Activated T-helper 1 cell treated with anti-CD3 and anti-CD28 coated beads, Interleukin-2, amount 50 U/mL, for 16 hours (primary cell): ENCODE measurements at regions not wholly inside any gene's neighbourhood (a gene's known extent, or its start where the extent isn't known, plus 50 kb on each side); places are given as distances from the start of the nearest gene placed in this dataset.

Experiments used
- DNase-seq, 2 donors: peaks; one replicate each; pipeline ENCODE4 v3.0.0-alpha.2; 2020; ENCODE audit warnings: low read depth in 1 of 2, low spot score in 1 of 2

GRCh38 chr9:105828171-105828570, 133.8 kb downstream of the TMEM38B start:
- DNase-seq: no peak

- DNase-seq: no peak
Observed at GRCh38 chr9:105828596-105829213, 134.4 kb downstream of the TMEM38B start.

DNA sequence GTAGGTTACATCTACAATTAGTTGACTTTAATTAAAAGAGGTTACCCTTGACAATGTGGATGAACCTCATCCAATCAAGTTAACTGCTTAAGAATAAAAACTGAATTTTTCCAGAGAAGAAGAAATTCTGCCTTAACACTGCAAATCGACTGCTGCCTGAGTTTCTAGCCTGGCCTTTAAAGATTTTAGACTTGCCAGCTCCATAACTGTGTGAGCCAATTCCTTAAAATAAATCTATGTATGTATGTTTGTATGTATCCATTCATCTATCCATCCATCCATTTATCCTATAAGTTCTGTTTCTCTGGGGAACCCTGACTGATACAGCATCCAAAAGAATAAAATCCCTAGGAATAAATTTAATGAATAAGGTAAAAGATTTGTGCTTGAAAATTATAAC, 136.1 kb downstream of the TMEM38B start:
- DNase-seq: no peak

GRCh38 chr9:105832096-105832710, 137.9 kb downstream of the TMEM38B start:
- no peak for DNase-seq

GRCh38 chr9:105833271-105833975, 139.1 kb downstream of the TMEM38B start:
- DNase-seq: no peak

DNA sequence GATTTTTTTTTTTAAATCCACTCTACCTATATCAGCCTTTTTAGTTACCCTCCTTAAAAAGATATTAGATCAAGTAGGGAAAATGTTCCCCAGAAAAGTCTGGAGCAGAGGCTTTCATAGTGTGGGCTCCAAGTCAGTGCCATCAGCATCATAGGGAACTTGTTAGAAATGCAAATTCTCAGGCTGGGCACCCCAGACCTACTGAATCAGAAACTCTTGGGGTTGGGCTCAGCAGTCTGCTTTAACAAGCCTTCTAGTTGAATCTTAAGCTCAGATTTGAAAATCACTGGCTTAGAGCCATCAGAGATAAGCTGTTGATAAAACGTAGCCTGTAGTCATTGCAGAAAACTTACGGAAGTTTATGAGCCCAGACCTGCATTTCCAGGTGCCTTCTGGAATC, 140.1 kb downstream of the TMEM38B start:
- DNase-seq: no peak

GRCh38 chr9:105835721-105836120, 141.4 kb downstream of the TMEM38B start:
- DNase-seq: no peak

- DNase-seq: no peak
Observed at GRCh38 chr9:105836936-105837660, 142.8 kb downstream of the TMEM38B start.

DNA sequence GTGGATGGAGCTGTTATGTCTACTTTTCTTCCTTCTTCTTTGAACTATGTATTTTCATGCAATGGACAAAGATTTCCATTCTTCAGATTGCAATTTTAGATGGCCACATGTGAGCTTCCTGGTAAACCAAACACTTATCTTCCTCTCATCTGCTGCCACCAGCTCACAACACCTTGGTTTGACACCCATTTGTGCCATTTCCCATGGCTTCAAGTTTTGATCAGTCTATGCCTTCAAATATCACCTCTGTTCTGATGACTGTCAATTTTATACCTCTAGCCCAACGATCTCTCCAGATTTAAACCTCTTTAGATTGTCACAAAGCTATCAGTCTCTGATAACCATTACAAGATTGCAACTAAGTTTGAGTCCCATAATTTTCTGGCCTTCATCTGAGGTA, 147.2 kb downstream of the TMEM38B start:
- DNase-seq: no peak

- DNase-seq: no peak
Observed at GRCh38 chr9:105842023-105842644, 147.8 kb downstream of the TMEM38B start.

DNA sequence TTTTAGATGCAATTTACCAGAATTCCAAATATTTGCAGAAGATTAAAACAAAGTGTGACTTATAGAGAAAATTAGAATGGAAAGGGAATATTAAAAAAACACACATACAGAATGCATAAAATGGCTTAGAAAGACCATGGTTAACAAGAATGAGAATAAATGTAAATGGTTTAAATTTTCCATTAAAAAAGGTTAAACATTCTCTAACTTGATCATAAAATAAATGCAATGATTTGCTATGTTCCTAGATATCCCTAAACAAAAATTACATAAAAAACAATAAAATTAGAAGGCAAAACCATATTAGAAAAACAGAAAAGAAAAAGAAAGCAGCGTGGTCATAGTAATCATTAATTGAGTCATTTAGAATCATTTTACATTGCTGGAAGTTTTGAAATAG, 152.5 kb downstream of the TMEM38B start:
- no peak for DNase-seq

DNA sequence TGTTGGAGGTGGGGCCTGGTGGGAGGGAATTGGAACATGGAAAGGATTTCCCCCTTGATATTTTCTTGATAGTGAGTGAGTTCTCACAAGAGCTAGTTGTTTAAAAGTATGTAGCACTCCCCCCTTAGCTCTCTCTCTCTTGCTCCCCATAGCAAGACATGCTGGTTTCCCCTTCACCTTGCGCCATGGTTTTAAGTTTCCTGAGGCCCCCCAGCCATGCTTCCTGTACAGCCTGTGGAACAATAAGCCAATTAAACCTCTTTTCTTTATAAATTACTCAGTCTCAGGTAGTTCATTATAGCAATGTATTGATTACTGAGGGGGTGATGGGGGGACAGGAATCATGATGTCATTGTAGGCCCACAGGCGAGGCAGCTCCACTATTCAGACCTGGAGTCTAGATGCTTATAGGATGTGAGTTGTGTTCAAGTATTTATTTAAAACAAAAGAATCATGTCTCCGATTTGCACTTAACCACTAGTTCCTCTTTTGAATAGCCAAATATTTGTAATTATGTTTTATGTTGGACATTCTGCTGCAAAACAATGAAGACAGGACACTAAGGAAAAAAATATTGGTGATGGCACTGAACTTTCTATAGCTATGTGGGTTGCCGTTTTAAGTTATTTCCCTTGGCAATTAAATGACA, 156.6 kb downstream of the TMEM38B start:
- DNase-seq: no peak

DNA sequence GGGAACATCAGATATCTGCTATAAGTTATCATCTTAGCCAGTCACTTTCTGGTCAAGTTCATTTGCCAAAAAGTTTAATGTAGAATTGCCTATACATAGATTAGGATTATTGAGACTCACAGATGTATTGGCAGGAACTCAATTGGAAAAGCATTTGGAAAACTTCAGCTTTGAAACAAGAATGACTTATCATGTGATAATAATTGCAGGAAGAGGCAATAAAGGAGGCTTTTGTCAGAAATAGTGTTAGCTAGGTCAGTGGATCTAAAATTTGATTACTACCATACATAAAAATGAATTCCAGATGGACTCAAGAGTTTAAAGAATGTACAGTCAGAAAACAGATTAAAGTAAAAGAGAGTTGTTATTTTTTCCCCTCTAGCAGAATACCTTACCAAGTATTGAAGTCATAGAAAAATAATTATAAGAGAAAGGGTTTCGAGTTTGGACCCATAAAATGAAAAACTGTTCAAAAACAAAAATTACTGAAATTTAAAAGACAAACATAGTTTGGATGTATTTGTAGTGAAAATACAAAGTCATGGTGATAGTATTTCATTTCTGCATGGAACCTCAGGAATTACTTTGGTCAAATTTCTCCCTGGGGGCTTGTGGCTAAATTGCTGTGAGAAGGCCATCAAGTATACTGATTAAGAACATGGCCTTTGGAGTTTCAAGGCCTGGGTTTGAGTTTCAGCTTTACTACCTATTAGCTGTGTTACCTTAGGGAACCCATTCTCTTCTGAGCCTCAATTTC, 159.9 kb downstream of the TMEM38B start:
- DNase-seq: no peak

GRCh38 chr9:105854783-105855724, 160.7 kb downstream of the TMEM38B start:
- DNase-seq: no peak

DNA sequence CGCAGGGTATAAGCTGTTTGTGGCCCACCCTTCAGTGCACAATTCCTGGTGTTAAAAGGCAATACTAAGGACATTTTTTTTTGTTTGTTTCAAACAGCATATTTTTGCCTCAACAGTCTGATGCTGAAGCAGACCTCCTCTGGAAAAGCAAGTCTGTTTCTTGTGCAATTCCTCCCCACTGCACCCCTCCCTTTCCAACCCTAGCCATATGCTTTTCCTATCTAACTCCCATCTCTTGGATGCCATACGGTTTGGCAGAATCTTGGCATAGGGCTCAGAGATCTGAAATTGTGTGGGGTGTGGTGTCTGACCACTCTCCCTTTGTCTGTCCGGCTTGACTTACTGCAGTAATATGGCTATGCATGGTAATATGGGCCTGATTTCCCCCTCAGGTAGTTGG, 161.6 kb downstream of the TMEM38B start:
- DNase-seq: no peak

GRCh38 chr9:105858006-105858690, 163.8 kb downstream of the TMEM38B start:
- no peak for DNase-seq

DNA sequence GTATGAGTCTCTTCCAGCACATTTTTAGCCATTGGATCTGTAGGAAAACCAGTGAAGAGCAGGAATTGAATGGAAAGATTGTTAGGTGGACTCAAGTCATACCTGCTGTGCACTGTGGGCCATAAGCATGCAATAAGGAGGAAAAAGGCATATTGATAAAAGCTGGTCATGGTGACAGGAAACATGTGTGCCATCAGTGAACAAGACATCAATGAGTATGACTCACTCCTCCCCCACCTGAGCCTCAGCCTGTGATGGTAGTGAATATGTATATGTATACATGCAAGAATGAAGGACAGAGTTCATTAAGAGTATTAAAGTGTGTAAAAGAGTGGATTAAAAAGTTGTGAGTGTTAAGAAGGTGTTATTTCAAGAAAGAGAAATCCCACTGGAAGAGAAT, 164.5 kb downstream of the TMEM38B start:
- no peak for DNase-seq

DNA sequence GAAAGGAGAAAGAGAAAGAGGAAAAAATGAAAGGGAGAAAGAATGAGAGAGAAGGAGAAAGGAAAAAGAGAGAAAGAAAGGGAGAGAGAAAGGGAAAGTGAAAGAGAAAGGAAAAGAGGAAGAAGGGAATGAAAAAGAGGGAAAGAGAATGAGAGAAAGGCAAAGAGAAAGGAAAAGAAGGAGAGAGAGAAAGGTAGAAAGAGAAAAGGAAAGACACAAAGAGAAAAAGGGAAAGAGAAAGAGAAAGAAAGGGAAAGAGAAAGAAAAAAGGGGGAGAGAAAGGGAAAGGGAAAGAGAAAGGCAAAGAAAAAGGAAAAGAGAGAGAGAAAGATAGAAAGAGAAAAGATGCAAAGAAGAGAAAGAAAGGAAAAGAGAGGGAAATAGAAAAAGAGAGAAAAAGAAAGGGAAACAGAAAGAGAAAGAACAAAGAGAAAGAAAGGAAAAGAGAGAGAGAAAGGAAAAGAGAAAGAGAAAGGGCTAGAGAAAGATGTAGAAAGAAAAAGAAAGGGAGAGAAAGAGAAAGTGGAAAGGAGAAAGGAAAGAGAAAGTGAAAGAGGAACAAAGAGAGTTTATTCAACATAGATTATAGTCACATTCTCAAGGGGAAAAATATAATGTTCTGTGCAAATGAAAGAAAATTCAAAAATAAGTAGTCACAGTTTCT, 165.2 kb downstream of the TMEM38B start:
- DNase-seq: no peak
